HG02943 (cell line): ENCODE measurements at regions not wholly inside any gene's neighbourhood (a gene's known extent, or its start where the extent isn't known, plus 50 kb on each side); places are given as distances from the start of the nearest gene placed in this dataset.

Source experiments
- ATAC-seq: cut with Tn5 transposase; IDR thresholded peaks from one replicate; pipeline ENCODE4 v1.9.1; 2021; ENCODE audit warnings: mild to moderate bottlenecking, low read depth, moderate library complexity; ENCODE audit not compliant: unreplicated experiment

- no peak for ATAC-seq
Observed at GRCh38 chr2:167475791-167476190, 587.5 kb downstream of the XIRP2 start.

GRCh38 chr2:167471734-167472133 is 583.5 kb downstream of the XIRP2 start:
- ATAC-seq: no peak

GRCh38 chr2:167471332-167471731 is 583.1 kb downstream of the XIRP2 start:
- no peak for ATAC-seq

- no peak for ATAC-seq
Observed at GRCh38 chr2:167462379-167462778, 574.1 kb downstream of the XIRP2 start.

- no peak for ATAC-seq
Observed at GRCh38 chr2:167454036-167454435, 565.8 kb downstream of the XIRP2 start.

GRCh38 chr2:167451496-167452289 is 563.4 kb downstream of the XIRP2 start:
- no peak for ATAC-seq

GRCh38 chr2:167450364-167450763 is 562.1 kb downstream of the XIRP2 start:
- ATAC-seq: no peak

- no peak for ATAC-seq
Observed at GRCh38 chr2:167440382-167440781, 552.1 kb downstream of the XIRP2 start.

GRCh38 chr2:167438206-167438605 is 549.9 kb downstream of the XIRP2 start:
- ATAC-seq: no peak

- no peak for ATAC-seq
Observed at GRCh38 chr2:167431949-167432348, 543.7 kb downstream of the XIRP2 start.

- no peak for ATAC-seq
Observed at GRCh38 chr2:167430447-167430846, 542.2 kb downstream of the XIRP2 start.

- no peak for ATAC-seq
Observed at GRCh38 chr2:167424803-167425755, 536.8 kb downstream of the XIRP2 start.

GRCh38 chr2:167424221-167424620 is 535.9 kb downstream of the XIRP2 start:
- no peak for ATAC-seq

- no peak for ATAC-seq
Observed at GRCh38 chr2:167423731-167424130, 535.5 kb downstream of the XIRP2 start.

GRCh38 chr2:167420211-167420610 is 531.9 kb downstream of the XIRP2 start:
- no peak for ATAC-seq

GRCh38 chr2:167415068-167415467 is 526.8 kb downstream of the XIRP2 start:
- no peak for ATAC-seq

- no peak for ATAC-seq
Observed at GRCh38 chr2:167411367-167411766, 523.1 kb downstream of the XIRP2 start.

- no peak for ATAC-seq
Observed at GRCh38 chr2:167406558-167406957, 518.3 kb downstream of the XIRP2 start.

- ATAC-seq: no peak
Observed at GRCh38 chr2:167404627-167405284, 516.5 kb downstream of the XIRP2 start.

GRCh38 chr2:167401309-167401708 is 513.0 kb downstream of the XIRP2 start:
- ATAC-seq: no peak

- ATAC-seq: no peak
Observed at GRCh38 chr2:167400546-167400945, 512.3 kb downstream of the XIRP2 start.
